ENCODE measurements at regions not wholly inside any gene's neighbourhood (a gene's known extent, or its start where the extent isn't known, plus 50 kb on each side); places are given as distances from the start of the nearest gene placed in this dataset.

DNA sequence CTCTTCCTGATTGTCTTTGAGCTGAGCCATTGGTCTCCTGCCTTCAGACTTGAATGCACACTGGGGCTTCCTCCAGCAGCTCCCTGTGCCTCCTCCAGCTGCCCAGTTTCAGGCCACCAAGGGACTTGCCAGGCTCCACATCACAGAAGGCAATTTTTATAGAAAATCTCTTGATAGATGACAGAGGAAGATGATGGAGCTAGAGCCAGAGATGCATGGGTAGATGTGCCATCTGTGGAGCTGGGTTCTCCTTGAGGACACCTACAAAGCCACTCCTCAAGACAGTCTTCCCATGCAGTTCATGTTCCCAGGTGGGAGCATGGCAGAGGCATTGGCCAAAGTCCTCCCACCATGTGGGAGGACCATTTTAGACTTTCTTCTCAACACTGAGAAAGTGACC, 239.6 kb upstream of the IRX1 start:
- ChIA-PET POLR2A (no interaction called here), CTCF (interaction anchor here (1.2 kb wide), 1 partner anchor 158 kb away, joined by 3 read pairs; no protein-coding TSS in a partner anchor)
- Mint-ChIP-seq H3K9me3 (peaks cover 7% of the 10 kb centered on the region), H3K36me3 (peaks cover 3% of the 10 kb centered on the region; the same call in 1 of the 2 replicates), H3K27me3 (ENCODE audit: low read depth) (no peaks in the 10 kb centered on the region; the same call in 1 of the 2 replicates), H3K4me1 (no peaks in the 10 kb centered on the region), H3K27ac (no peak overlapping the region), H3K4me3 (no peak overlapping the region)
- TF ChIP-seq, protein P1, sequence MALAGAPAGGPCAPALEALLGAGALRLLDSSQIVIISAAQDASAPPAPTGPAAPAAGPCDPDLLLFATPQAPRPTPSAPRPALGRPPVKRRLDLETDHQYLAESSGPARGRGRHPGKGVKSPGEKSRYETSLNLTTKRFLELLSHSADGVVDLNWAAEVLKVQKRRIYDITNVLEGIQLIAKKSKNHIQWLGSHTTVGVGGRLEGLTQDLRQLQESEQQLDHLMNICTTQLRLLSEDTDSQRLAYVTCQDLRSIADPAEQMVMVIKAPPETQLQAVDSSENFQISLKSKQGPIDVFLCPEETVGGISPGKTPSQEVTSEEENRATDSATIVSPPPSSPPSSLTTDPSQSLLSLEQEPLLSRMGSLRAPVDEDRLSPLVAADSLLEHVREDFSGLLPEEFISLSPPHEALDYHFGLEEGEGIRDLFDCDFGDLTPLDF (CRISPR knock-in tag; IDR thresholded peaks at IDR 0.05), result no peak
- TF ChIP-seq, protein P2, sequence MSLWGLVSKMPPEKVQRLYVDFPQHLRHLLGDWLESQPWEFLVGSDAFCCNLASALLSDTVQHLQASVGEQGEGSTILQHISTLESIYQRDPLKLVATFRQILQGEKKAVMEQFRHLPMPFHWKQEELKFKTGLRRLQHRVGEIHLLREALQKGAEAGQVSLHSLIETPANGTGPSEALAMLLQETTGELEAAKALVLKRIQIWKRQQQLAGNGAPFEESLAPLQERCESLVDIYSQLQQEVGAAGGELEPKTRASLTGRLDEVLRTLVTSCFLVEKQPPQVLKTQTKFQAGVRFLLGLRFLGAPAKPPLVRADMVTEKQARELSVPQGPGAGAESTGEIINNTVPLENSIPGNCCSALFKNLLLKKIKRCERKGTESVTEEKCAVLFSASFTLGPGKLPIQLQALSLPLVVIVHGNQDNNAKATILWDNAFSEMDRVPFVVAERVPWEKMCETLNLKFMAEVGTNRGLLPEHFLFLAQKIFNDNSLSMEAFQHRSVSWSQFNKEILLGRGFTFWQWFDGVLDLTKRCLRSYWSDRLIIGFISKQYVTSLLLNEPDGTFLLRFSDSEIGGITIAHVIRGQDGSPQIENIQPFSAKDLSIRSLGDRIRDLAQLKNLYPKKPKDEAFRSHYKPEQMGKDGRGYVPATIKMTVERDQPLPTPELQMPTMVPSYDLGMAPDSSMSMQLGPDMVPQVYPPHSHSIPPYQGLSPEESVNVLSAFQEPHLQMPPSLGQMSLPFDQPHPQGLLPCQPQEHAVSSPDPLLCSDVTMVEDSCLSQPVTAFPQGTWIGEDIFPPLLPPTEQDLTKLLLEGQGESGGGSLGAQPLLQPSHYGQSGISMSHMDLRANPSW (CRISPR knock-in tag; conservative IDR thresholded peaks at IDR 0.05; ENCODE audit: low read depth), result no peak
- TF ChIP-seq NFATC4 (CRISPR knock-in tag; IDR thresholded peaks at IDR 0.05) (no peak), ZNF396 (CRISPR knock-in tag; IDR thresholded peaks at IDR 0.05; ENCODE audit: borderline replicate concordance) (no peak), TEAD1 (CRISPR knock-in tag; IDR thresholded peaks at IDR 0.05) (no peak), FOXP1 (CRISPR knock-in tag; IDR thresholded peaks at IDR 0.05; ENCODE audit: borderline replicate concordance) (no peak), NR3C1 (CRISPR knock-in tag; conservative IDR thresholded peaks at IDR 0.05; ENCODE audit: low read depth) (no peak), FOXK1 (CRISPR knock-in tag; IDR thresholded peaks at IDR 0.05) (no peak), MYBL2 (CRISPR knock-in tag; IDR thresholded peaks at IDR 0.05) (no peak), RORB (CRISPR knock-in tag; IDR thresholded peaks at IDR 0.05) (no peak), PRRX2 (CRISPR knock-in tag; IDR thresholded peaks at IDR 0.05) (no peak), NR1H2 (CRISPR knock-in tag; IDR thresholded peaks at IDR 0.05) (no peak)
- TF ChIP-seq, protein P3, sequence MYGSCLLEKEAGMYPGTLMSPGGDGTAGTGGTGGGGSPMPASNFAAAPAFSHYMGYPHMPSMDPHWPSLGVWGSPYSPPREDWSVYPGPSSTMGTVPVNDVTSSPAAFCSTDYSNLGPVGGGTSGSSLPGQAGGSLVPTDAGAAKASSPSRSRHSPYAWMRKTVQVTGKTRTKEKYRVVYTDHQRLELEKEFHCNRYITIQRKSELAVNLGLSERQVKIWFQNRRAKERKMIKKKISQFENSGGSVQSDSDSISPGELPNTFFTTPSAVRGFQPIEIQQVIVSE (CRISPR knock-in tag; IDR thresholded peaks at IDR 0.05; ENCODE audit: borderline replicate concordance), result no peak
- TF ChIP-seq, protein P4, sequence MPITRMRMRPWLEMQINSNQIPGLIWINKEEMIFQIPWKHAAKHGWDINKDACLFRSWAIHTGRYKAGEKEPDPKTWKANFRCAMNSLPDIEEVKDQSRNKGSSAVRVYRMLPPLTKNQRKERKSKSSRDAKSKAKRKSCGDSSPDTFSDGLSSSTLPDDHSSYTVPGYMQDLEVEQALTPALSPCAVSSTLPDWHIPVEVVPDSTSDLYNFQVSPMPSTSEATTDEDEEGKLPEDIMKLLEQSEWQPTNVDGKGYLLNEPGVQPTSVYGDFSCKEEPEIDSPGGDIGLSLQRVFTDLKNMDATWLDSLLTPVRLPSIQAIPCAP (CRISPR knock-in tag; IDR thresholded peaks at IDR 0.05), result no peak
- TF ChIP-seq, protein P5, sequence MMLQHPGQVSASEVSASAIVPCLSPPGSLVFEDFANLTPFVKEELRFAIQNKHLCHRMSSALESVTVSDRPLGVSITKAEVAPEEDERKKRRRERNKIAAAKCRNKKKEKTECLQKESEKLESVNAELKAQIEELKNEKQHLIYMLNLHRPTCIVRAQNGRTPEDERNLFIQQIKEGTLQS (CRISPR knock-in tag; conservative IDR thresholded peaks at IDR 0.05), result no peak
- TF ChIP-seq, protein P6, sequence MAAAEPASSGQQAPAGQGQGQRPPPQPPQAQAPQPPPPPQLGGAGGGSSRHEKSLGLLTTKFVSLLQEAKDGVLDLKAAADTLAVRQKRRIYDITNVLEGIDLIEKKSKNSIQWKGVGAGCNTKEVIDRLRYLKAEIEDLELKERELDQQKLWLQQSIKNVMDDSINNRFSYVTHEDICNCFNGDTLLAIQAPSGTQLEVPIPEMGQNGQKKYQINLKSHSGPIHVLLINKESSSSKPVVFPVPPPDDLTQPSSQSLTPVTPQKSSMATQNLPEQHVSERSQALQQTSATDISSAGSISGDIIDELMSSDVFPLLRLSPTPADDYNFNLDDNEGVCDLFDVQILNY (CRISPR knock-in tag; IDR thresholded peaks at IDR 0.05), result no peak
- TF ChIP-seq, protein P7, sequence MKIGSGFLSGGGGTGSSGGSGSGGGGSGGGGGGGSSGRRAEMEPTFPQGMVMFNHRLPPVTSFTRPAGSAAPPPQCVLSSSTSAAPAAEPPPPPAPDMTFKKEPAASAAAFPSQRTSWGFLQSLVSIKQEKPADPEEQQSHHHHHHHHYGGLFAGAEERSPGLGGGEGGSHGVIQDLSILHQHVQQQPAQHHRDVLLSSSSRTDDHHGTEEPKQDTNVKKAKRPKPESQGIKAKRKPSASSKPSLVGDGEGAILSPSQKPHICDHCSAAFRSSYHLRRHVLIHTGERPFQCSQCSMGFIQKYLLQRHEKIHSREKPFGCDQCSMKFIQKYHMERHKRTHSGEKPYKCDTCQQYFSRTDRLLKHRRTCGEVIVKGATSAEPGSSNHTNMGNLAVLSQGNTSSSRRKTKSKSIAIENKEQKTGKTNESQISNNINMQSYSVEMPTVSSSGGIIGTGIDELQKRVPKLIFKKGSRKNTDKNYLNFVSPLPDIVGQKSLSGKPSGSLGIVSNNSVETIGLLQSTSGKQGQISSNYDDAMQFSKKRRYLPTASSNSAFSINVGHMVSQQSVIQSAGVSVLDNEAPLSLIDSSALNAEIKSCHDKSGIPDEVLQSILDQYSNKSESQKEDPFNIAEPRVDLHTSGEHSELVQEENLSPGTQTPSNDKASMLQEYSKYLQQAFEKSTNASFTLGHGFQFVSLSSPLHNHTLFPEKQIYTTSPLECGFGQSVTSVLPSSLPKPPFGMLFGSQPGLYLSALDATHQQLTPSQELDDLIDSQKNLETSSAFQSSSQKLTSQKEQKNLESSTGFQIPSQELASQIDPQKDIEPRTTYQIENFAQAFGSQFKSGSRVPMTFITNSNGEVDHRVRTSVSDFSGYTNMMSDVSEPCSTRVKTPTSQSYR (CRISPR knock-in tag; IDR thresholded peaks at IDR 0.05), result no peak
- TF ChIP-seq, protein P8, sequence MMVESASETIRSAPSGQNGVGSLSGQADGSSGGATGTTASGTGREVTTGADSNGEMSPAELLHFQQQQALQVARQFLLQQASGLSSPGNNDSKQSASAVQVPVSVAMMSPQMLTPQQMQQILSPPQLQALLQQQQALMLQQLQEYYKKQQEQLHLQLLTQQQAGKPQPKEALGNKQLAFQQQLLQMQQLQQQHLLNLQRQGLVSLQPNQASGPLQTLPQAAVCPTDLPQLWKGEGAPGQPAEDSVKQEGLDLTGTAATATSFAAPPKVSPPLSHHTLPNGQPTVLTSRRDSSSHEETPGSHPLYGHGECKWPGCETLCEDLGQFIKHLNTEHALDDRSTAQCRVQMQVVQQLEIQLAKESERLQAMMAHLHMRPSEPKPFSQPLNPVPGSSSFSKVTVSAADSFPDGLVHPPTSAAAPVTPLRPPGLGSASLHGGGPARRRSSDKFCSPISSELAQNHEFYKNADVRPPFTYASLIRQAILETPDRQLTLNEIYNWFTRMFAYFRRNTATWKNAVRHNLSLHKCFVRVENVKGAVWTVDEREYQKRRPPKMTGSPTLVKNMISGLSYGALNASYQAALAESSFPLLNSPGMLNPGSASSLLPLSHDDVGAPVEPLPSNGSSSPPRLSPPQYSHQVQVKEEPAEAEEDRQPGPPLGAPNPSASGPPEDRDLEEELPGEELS (CRISPR knock-in tag; IDR thresholded peaks at IDR 0.05), result no peak
- TF ChIP-seq, protein P9, sequence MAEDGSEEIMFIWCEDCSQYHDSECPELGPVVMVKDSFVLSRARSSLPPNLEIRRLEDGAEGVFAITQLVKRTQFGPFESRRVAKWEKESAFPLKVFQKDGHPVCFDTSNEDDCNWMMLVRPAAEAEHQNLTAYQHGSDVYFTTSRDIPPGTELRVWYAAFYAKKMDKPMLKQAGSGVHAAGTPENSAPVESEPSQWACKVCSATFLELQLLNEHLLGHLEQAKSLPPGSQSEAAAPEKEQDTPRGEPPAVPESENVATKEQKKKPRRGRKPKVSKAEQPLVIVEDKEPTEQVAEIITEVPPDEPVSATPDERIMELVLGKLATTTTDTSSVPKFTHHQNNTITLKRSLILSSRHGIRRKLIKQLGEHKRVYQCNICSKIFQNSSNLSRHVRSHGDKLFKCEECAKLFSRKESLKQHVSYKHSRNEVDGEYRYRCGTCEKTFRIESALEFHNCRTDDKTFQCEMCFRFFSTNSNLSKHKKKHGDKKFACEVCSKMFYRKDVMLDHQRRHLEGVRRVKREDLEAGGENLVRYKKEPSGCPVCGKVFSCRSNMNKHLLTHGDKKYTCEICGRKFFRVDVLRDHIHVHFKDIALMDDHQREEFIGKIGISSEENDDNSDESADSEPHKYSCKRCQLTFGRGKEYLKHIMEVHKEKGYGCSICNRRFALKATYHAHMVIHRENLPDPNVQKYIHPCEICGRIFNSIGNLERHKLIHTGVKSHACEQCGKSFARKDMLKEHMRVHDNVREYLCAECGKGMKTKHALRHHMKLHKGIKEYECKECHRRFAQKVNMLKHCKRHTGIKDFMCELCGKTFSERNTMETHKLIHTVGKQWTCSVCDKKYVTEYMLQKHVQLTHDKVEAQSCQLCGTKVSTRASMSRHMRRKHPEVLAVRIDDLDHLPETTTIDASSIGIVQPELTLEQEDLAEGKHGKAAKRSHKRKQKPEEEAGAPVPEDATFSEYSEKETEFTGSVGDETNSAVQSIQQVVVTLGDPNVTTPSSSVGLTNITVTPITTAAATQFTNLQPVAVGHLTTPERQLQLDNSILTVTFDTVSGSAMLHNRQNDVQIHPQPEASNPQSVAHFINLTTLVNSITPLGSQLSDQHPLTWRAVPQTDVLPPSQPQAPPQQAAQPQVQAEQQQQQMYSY (CRISPR knock-in tag; IDR thresholded peaks at IDR 0.05), result no peak
- DNase-seq (ENCODE audit: low spot score) (no peak), ATAC-seq (no peak)

Data from WTC11 (cell line).